Cardiac fibroblast (primary cell): ENCODE measurements at regions not wholly inside any gene's neighbourhood (a gene's known extent, or its start where the extent isn't known, plus 50 kb on each side); places are given as distances from the start of the nearest gene placed in this dataset.
"Not testable (repeated sequence)": the region's sequence is repeated elsewhere in the genome, so short reads cannot be mapped to it uniquely, and the experiment has no call there.

Experiments used
- DNase-seq, 2 donors: peaks; one replicate each; pipeline versions ENCODE4 v3.0.0 to v3.0.0-alpha.2; 2010; ENCODE audit warnings: low read depth in 2 of 2
- H3K4me3 ChIP-seq, 2 donors: replicated peaks in 1 of 2; 1 replicate in 1 of 2; 2 replicates in 1 of 2; pipeline ENCODE4 v1.5.1; 2011; ENCODE audit warnings: low read depth in 2 of 2, low read length in 2 of 2, mild to moderate bottlenecking in 2 of 2, moderate library complexity in 1 of 2
- CTCF ChIP-seq: IDR thresholded peaks from one replicate; pipeline ENCODE4 v1.5.1; 2011; ENCODE audit warnings: low read depth, mild to moderate bottlenecking, low read length, inconsistent platforms

GRCh38 chr6:93675856-93676417, 256.6 kb upstream of the EPHA7 start:
- TF ChIP-seq CTCF, result no peak
- peak in 1 of 2 donors; percentile 11 for DNase-seq
- no peak overlapping the region for H3K4me3 ChIP-seq

- H3K4me3 ChIP-seq, result no peak overlapping the region
- TF ChIP-seq CTCF, result no peak
- no peak for DNase-seq
Observed at GRCh38 chr6:93663111-93663510, 243.8 kb upstream of the EPHA7 start.

GRCh38 chr6:93654548-93654947, 235.2 kb upstream of the EPHA7 start:
- no peak for TF ChIP-seq CTCF
- DNase-seq, result no peak
- no peak overlapping the region for H3K4me3 ChIP-seq

GRCh38 chr6:93644611-93645010, 225.3 kb upstream of the EPHA7 start:
- TF ChIP-seq CTCF, result no peak
- DNase-seq, result peak; percentile 2 to 4
- no peak overlapping the region for H3K4me3 ChIP-seq

GRCh38 chr6:93639126-93639525, 219.8 kb upstream of the EPHA7 start:
- H3K4me3 ChIP-seq, result no peak overlapping the region
- peak in 1 of 2 donors; percentile 0 for DNase-seq
- TF ChIP-seq CTCF, result no peak

GRCh38 chr6:93636987-93637664, 217.8 kb upstream of the EPHA7 start:
- H3K4me3 ChIP-seq, DNase-seq: not testable (repeated sequence)

GRCh38 chr6:93624408-93624807, 205.0 kb upstream of the EPHA7 start:
- DNase-seq, result peak in 1 of 2 donors; percentile 1
- H3K4me3 ChIP-seq, result no peak overlapping the region
- no peak for TF ChIP-seq CTCF
